PC-9 (cell line): ENCODE measurements at regions not wholly inside any gene's neighbourhood (a gene's known extent, or its start where the extent isn't known, plus 50 kb on each side); places are given as distances from the start of the nearest gene placed in this dataset.

Source experiments
- BruUV-seq: library from RNA; stranded (reverse); fragments of 400-500 nt; replicated peaks from 2 replicates; lab custom pipeline; 2021; lab: Mats Ljungman, UMichigan
- CTCF ChIA-PET: fragments of 300-600 bp; sonication (Branson Sonifier 250); formaldehyde crosslinking; loops from one replicate; lab custom pipeline; 2022; ENCODE audit warnings: antibody characterized with exemption; lab: Charles Lee
- POLR2A ChIA-PET: fragments of 300-600 bp; sonication (Branson Sonifier 250); formaldehyde crosslinking; loops from one replicate; lab custom pipeline; 2022; ENCODE audit warnings: antibody characterized with exemption; ENCODE audit not compliant: unreplicated experiment; lab: Charles Lee
- DNase-seq, 2 experiments: peaks; one replicate each; pipeline versions ENCODE4 v3.0.0 to v3.0.0-alpha.2; 2015 to 2022; ENCODE audit warnings: mixed read lengths in 1 of 2
- H2AFZ ChIP-seq: fragments of 200-600 bp; sonication (generic); 2 replicates; pipeline ENCODE4 v1.8.1; 2017; ENCODE audit warnings: antibody characterized with exemption
- H3F3A ChIP-seq: fragments of 200-600 bp; sonication (generic); 2 replicates; pipeline ENCODE4 v1.8.1; 2017; ENCODE audit warnings: antibody characterized with exemption, mild to moderate bottlenecking, low read depth; ENCODE audit not compliant: insufficient read depth
- H3K27ac ChIP-seq: fragments of 200-600 bp; sonication (generic); 2 replicates; pipeline ENCODE4 v1.6.1; 2016; ENCODE audit warnings: mixed run types
- H3K27me3 ChIP-seq: fragments of 200-600 bp; sonication (generic); 2 replicates; pipeline ENCODE4 v1.6.1; 2016; ENCODE audit warnings: low read depth, mixed run types; ENCODE audit not compliant: insufficient read depth
- H3K36me3 ChIP-seq: fragments of 200-600 bp; sonication (generic); 2 replicates; pipeline ENCODE4 v1.6.1; 2016; ENCODE audit warnings: low read depth, mixed run types
- H3K4me1 ChIP-seq: fragments of 200-600 bp; sonication (generic); replicated peaks from 2 replicates; pipeline ENCODE4 v1.6.1; 2016; ENCODE audit warnings: mixed run types; ENCODE audit not compliant: insufficient read depth
- H3K4me2 ChIP-seq: fragments of 200-600 bp; sonication (generic); 2 replicates; pipeline ENCODE4 v1.6.1; 2017; ENCODE audit warnings: mixed run types
- H3K4me3 ChIP-seq: fragments of 200-600 bp; sonication (generic); 2 replicates; pipeline ENCODE4 v1.6.1; 2016; ENCODE audit warnings: mixed run types
- H3K79me2 ChIP-seq: fragments of 200-600 bp; sonication (generic); 2 replicates; pipeline ENCODE4 v1.6.1; 2017; ENCODE audit warnings: low read depth, mixed run types
- H3K9me2 ChIP-seq: fragments of 200-600 bp; sonication (generic); 2 replicates; pipeline ENCODE4 v1.8.1; 2017; ENCODE audit warnings: mild to moderate bottlenecking; ENCODE audit not compliant: insufficient read depth
- H3K9me3 ChIP-seq: fragments of 200-600 bp; sonication (generic); 2 replicates; pipeline ENCODE4 v1.8.1; 2016; ENCODE audit warnings: low read depth; ENCODE audit not compliant: insufficient read depth
- H4K20me1 ChIP-seq: fragments of 200-600 bp; sonication (generic); 2 replicates; pipeline ENCODE4 v1.8.1; 2017; ENCODE audit not compliant: insufficient read depth
- EZH2 ChIP-seq: fragments of 200-600 bp; sonication (generic); IDR thresholded peaks from 2 replicates; pipeline ENCODE4 v1.8.0; 2017; ENCODE audit warnings: antibody characterized with exemption, low read depth
- intact Hi-C: fragments of 100-400 bp; cut with micrococcal nuclease; formaldehyde crosslinking; loops from one replicate; pipeline ENCODE4 v1.10.0; 2022; ENCODE audit not compliant: unreplicated experiment
- TF ChIP-seq, protein P1 (sequence below): fragments of 200-600 bp; sonication (generic); conservative IDR thresholded peaks from 2 replicates; pipeline ENCODE4 v1.6.1; 2017; ENCODE audit warnings: mixed run types, antibody characterized with exemption, mild to moderate bottlenecking, moderate library complexity

DNA sequence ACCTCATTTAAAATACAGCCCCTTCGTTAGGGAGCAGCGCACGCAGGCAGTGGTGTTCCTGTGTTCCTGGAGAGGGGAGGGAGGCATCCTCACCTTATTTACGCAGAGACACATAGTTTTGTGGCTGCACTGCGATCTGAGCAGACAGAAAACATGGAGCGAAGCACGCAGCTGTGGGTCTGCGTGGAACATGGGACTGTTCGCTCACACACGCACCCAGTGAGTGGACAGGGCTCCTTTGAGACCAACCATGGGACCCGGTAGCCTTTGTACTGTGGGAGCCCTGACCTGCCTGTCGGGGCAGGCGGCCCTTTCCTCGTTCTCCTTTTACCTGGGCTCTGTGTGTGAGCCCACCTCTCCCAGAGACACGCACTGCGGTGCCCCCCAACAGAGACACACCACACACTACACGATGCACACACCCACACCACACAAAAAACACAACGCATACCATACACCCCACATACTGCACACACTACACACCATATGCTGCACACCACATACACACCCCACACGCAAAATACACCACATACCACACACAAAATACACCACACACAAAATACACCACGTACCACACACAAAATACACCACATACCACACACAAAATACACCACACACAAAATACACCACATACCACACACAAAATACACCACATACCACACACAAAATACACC is 1245.7 kb downstream of the BRD1 start:
- ChIA-PET POLR2A (no interaction called here), CTCF (no interaction called here)
- no peak for DNase-seq
- H3K9me2 ChIP-seq: no peaks in the 10 kb centered on the region
- no peak overlapping the region for H3K27ac ChIP-seq
- peaks cover 7% of the 10 kb centered on the region; the same call in 1 of the 2 replicates for H3K9me3 ChIP-seq
- BruUV-seq: no TSS peak
- no peaks in the 10 kb centered on the region for H4K20me1 ChIP-seq
- TF ChIP-seq, protein P1, sequence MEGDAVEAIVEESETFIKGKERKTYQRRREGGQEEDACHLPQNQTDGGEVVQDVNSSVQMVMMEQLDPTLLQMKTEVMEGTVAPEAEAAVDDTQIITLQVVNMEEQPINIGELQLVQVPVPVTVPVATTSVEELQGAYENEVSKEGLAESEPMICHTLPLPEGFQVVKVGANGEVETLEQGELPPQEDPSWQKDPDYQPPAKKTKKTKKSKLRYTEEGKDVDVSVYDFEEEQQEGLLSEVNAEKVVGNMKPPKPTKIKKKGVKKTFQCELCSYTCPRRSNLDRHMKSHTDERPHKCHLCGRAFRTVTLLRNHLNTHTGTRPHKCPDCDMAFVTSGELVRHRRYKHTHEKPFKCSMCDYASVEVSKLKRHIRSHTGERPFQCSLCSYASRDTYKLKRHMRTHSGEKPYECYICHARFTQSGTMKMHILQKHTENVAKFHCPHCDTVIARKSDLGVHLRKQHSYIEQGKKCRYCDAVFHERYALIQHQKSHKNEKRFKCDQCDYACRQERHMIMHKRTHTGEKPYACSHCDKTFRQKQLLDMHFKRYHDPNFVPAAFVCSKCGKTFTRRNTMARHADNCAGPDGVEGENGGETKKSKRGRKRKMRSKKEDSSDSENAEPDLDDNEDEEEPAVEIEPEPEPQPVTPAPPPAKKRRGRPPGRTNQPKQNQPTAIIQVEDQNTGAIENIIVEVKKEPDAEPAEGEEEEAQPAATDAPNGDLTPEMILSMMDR: no peak
- TF ChIP-seq EZH2: no peak
- intact Hi-C loops: no loop called here
- H3F3A ChIP-seq: peaks cover 19% of the 10 kb centered on the region
- no peak overlapping the region for H3K4me3 ChIP-seq
- no peak overlapping the region for H3K4me2 ChIP-seq
- peaks cover 58% of the 10 kb centered on the region for H3K27me3 ChIP-seq
- H2AFZ ChIP-seq: no peak overlapping the region
- no peaks in the 10 kb centered on the region for H3K36me3 ChIP-seq
- H3K4me1 ChIP-seq: no peaks in the 10 kb centered on the region
- H3K79me2 ChIP-seq: no peaks in the 10 kb centered on the region

DNA sequence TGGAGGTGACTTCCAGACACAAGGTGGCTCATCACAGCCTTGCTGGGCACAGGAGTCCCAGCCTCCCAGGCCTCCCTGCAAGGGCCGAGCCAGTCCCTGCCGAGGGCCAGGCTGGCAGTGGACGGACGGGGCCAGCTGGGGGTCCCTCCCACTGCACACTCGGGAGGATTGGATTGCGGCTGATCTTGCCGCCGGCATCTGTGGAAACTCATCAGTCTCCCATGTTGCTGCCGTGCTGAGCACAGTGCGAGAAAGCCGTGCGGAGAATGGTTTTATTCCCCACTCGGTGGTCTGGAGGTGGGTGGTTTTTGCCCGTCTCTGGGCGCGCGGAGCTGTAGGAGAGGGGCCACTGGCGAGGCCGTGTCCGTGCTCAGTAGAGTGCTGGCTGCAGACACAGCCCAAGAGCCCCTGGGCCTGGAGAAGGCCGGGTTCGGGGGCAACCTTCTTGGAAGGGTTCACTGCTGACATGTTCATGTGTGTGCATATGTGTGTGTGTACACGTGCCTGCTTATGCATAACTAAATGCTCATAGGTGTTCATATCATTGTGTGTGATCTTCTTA is 1246.4 kb downstream of the BRD1 start:
- DNase-seq: no peak
- ChIA-PET POLR2A (no interaction called here), CTCF (no interaction called here)
- peaks cover 7% of the 10 kb centered on the region; the same call in 1 of the 2 replicates for H3K9me3 ChIP-seq
- no peaks in the 10 kb centered on the region for H4K20me1 ChIP-seq
- no peak for TF ChIP-seq EZH2
- TF ChIP-seq, protein P1: no peak
- peaks cover 51% of the 10 kb centered on the region for H3K27me3 ChIP-seq
- no peaks in the 10 kb centered on the region for H3K9me2 ChIP-seq
- H3K4me1 ChIP-seq: no peaks in the 10 kb centered on the region
- no peaks in the 10 kb centered on the region for H3K36me3 ChIP-seq
- no peak overlapping the region for H3K4me2 ChIP-seq
- H2AFZ ChIP-seq: no peak overlapping the region
- peaks cover 19% of the 10 kb centered on the region for H3F3A ChIP-seq
- H3K79me2 ChIP-seq: no peaks in the 10 kb centered on the region
- no peak overlapping the region for H3K27ac ChIP-seq
- H3K4me3 ChIP-seq: no peak overlapping the region
- intact Hi-C loops: no loop called here
- BruUV-seq: no TSS peak

DNA sequence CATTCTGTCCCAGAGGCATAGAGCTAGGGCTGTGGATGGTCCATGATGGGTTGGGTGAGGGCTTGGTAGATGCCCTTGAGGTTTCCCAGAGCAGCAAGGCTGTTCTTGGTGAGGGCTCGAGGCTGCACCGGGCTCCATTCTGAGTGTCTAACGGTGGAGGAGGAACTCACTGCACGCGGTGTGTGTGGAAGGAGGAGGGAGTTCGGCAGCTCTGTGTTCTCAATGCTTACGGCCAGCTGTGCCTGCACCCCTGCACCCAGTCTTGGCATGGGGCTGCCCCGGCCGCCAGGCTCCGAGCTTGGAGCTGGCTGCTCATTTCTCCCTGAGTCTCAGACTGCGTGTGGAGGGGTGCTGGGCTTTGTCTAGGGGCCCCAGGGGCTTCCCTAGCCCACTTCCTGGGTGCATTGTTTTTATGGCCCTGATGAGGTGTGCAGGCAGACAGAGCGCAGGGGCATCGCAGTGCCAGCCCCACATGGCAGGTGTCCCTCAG is 1247.1 kb downstream of the BRD1 start:
- Histone ChIP-seq H3F3A (peaks cover 19% of the 10 kb centered on the region), H3K4me3 (no peak overlapping the region), H3K79me2 (no peaks in the 10 kb centered on the region), H4K20me1 (no peaks in the 10 kb centered on the region), H3K27ac (no peak overlapping the region), H3K36me3 (no peaks in the 10 kb centered on the region), H3K9me2 (no peaks in the 10 kb centered on the region), H3K4me1 (no peaks in the 10 kb centered on the region), H3K4me2 (no peak overlapping the region), H2AFZ (no peak overlapping the region), H3K9me3 (peaks cover 7% of the 10 kb centered on the region; the same call in 1 of the 2 replicates), H3K27me3 (peaks cover 51% of the 10 kb centered on the region)
- POLR2A ChIA-PET: no interaction called here
- CTCF ChIA-PET: no interaction called here
- DNase-seq: no peak
- no TSS peak for BruUV-seq
- TF ChIP-seq, protein P1: no peak
- intact Hi-C loops: no loop called here
